GM21367 (cell line): ENCODE measurements at regions not wholly inside any gene's neighbourhood (a gene's known extent, or its start where the extent isn't known, plus 50 kb on each side); places are given as distances from the start of the nearest gene placed in this dataset.

Experiments
- ATAC-seq: cut with Tn5 transposase; IDR thresholded peaks from one replicate; pipeline ENCODE4 v1.9.1; 2021; ENCODE audit not compliant: unreplicated experiment

- ATAC-seq = no peak
Measured at GRCh38 chr4:15130441-15130840, 128.2 kb downstream of the CPEB2 start.

GRCh38 chr4:15131551-15131950 lies 129.3 kb downstream of the CPEB2 start:
- no peak for ATAC-seq

GRCh38 chr4:15132739-15133138 lies 130.5 kb downstream of the CPEB2 start:
- ATAC-seq = no peak

- no peak for ATAC-seq
Measured at GRCh38 chr4:15139599-15139998, 137.3 kb downstream of the CPEB2 start.

GRCh38 chr4:15142201-15142600 lies 139.9 kb downstream of the CPEB2 start:
- ATAC-seq = no peak

GRCh38 chr4:15143551-15143950 lies 141.3 kb downstream of the CPEB2 start:
- no peak for ATAC-seq

- no peak for ATAC-seq
Measured at GRCh38 chr4:15144249-15144966, 142.1 kb downstream of the CPEB2 start.

GRCh38 chr4:15144967-15145295 lies 142.7 kb downstream of the CPEB2 start:
- ATAC-seq = no peak

- no peak for ATAC-seq
Measured at GRCh38 chr4:15145709-15146108, 143.4 kb downstream of the CPEB2 start.

- ATAC-seq = no peak
Measured at GRCh38 chr4:15147714-15148113, 145.4 kb downstream of the CPEB2 start.

- no peak for ATAC-seq
Measured at GRCh38 chr4:15148199-15148598, 145.9 kb downstream of the CPEB2 start.

GRCh38 chr4:15148691-15149090 lies 146.4 kb downstream of the CPEB2 start:
- ATAC-seq = no peak

GRCh38 chr4:15149234-15149838 lies 147.1 kb downstream of the CPEB2 start:
- ATAC-seq = peak; percentile 69

- ATAC-seq = peak; percentile 61
Measured at GRCh38 chr4:15149839-15150592, 147.7 kb downstream of the CPEB2 start.

- no peak for ATAC-seq
Measured at GRCh38 chr4:15150631-15151030, 148.3 kb downstream of the CPEB2 start.

- ATAC-seq = no peak
Measured at GRCh38 chr4:15151033-15151432, 148.8 kb downstream of the CPEB2 start.

- ATAC-seq = no peak
Measured at GRCh38 chr4:15153662-15154061, 151.4 kb downstream of the CPEB2 start.

- no peak for ATAC-seq
Measured at GRCh38 chr4:15158406-15159091, 156.3 kb downstream of the CPEB2 start.

GRCh38 chr4:15159477-15160019 lies 157.3 kb downstream of the CPEB2 start:
- ATAC-seq = no peak

GRCh38 chr4:15161439-15161838 lies 159.2 kb downstream of the CPEB2 start:
- ATAC-seq = no peak

- no peak for ATAC-seq
Measured at GRCh38 chr4:15162046-15162445, 159.8 kb downstream of the CPEB2 start.
